Urinary bladder (tissue), 3 donors: ENCODE measurements at regions not wholly inside any gene's neighbourhood (a gene's known extent, or its start where the extent isn't known, plus 50 kb on each side); places are given as distances from the start of the nearest gene placed in this dataset.

Experiments
- DNase-seq: peaks from one replicate; pipeline ENCODE4 v3.0.0-alpha.2; 2015; ENCODE audit errors: extremely low spot score
- H3K27ac ChIP-seq: one replicate; pipeline ENCODE4 v1.5.1; 2013; ENCODE audit warnings: low read depth, mild to moderate bottlenecking, moderate library complexity
- H3K36me3 ChIP-seq: one replicate; pipeline ENCODE4 v1.6.1; 2013; ENCODE audit warnings: mild to moderate bottlenecking, moderate library complexity; ENCODE audit not compliant: insufficient read depth
- H3K4me1 ChIP-seq: one replicate; pipeline ENCODE4 v1.6.1; 2013; ENCODE audit warnings: mild to moderate bottlenecking, moderate library complexity; ENCODE audit not compliant: insufficient read depth
- H3K4me3 ChIP-seq: one replicate; pipeline ENCODE4 v1.5.1; 2013; ENCODE audit warnings: low read depth, low read length
- WGBS: extraction: QIAGEN DNeasy Blood & Tissue Kit; methylation state at CpG from one replicate; pipeline ENCODE4 v1.1.7; 2013; 5-methylcytosine and 5-hydroxymethylcytosine counted together
- donor health status: healthy with polysubstance abuse.
- donor health status: healthy.

GRCh38 chr5:117955831-117956230 lies 1032.5 kb downstream of the DTWD2 start:
- DNase-seq: no peak
- Histone ChIP-seq H3K4me1 (no peaks in the 10 kb centered on the region), H3K27ac (no peak overlapping the region), H3K4me3 (no peak overlapping the region), H3K36me3 (no peaks in the 10 kb centered on the region)
- WGBS: 91% methylated on average over 3 of the region's 3 CpGs

- DNase-seq: no peak
- H3K27ac ChIP-seq: no peak overlapping the region
- H3K4me3 ChIP-seq: no peak overlapping the region
- no peaks in the 10 kb centered on the region for H3K4me1 ChIP-seq
- 84% methylated on average over 1 of the region's 1 CpG for WGBS
- H3K36me3 ChIP-seq: no peaks in the 10 kb centered on the region
Observed at GRCh38 chr5:117954331-117954730, 1034.0 kb downstream of the DTWD2 start.

- 98% methylated on average over 13 of the region's 13 CpGs for WGBS
- DNase-seq: no peak
- Histone ChIP-seq H3K36me3 (no peaks in the 10 kb centered on the region), H3K4me3 (no peak overlapping the region), H3K4me1 (no peaks in the 10 kb centered on the region), H3K27ac (no peak overlapping the region)
Observed at GRCh38 chr5:117953272-117953671, 1035.1 kb downstream of the DTWD2 start.

- Histone ChIP-seq H3K4me3 (no peak overlapping the region), H3K27ac (no peak overlapping the region), H3K4me1 (no peaks in the 10 kb centered on the region), H3K36me3 (no peaks in the 10 kb centered on the region)
- DNase-seq: no peak
- 94% methylated on average over 2 of the region's 2 CpGs for WGBS
Observed at GRCh38 chr5:117947836-117948235, 1040.5 kb downstream of the DTWD2 start.

- H3K4me3 ChIP-seq: no peak overlapping the region
- DNase-seq: no peak
- WGBS: 90% methylated on average over 2 of the region's 2 CpGs
- no peaks in the 10 kb centered on the region for H3K4me1 ChIP-seq
- H3K27ac ChIP-seq: no peak overlapping the region
- no peaks in the 10 kb centered on the region for H3K36me3 ChIP-seq
Observed at GRCh38 chr5:117947121-117947520, 1041.2 kb downstream of the DTWD2 start.

- no peak overlapping the region for H3K4me3 ChIP-seq
- H3K27ac ChIP-seq: no peak overlapping the region
- no peaks in the 10 kb centered on the region for H3K36me3 ChIP-seq
- DNase-seq: no peak
- WGBS: 87% methylated on average over 2 of the region's 2 CpGs
- H3K4me1 ChIP-seq: no peaks in the 10 kb centered on the region
Observed at GRCh38 chr5:117945258-117945657, 1043.1 kb downstream of the DTWD2 start.

GRCh38 chr5:117943541-117943940 lies 1044.8 kb downstream of the DTWD2 start:
- H3K4me3 ChIP-seq: no peak overlapping the region
- no peaks in the 10 kb centered on the region for H3K36me3 ChIP-seq
- no peak for DNase-seq
- 57% methylated on average over 3 of the region's 3 CpGs for WGBS
- no peak overlapping the region for H3K27ac ChIP-seq
- no peaks in the 10 kb centered on the region for H3K4me1 ChIP-seq

- Histone ChIP-seq H3K4me1 (no peaks in the 10 kb centered on the region), H3K36me3 (no peaks in the 10 kb centered on the region), H3K27ac (no peak overlapping the region), H3K4me3 (no peak overlapping the region)
- 86% methylated on average over 6 of the region's 6 CpGs for WGBS
- no peak for DNase-seq
Observed at GRCh38 chr5:117942861-117943519, 1045.4 kb downstream of the DTWD2 start.

GRCh38 chr5:117893211-117893610 lies 1095.1 kb downstream of the DTWD2 start:
- Histone ChIP-seq H3K4me1 (no peaks in the 10 kb centered on the region), H3K4me3 (no peak overlapping the region), H3K27ac (no peak overlapping the region), H3K36me3 (no peaks in the 10 kb centered on the region)
- WGBS: 89% methylated on average over 5 of the region's 5 CpGs
- no peak for DNase-seq

GRCh38 chr5:117892360-117892759 lies 1096.0 kb downstream of the DTWD2 start:
- H3K27ac ChIP-seq: no peak overlapping the region
- no peaks in the 10 kb centered on the region for H3K4me1 ChIP-seq
- no peaks in the 10 kb centered on the region for H3K36me3 ChIP-seq
- DNase-seq: no peak
- no peak overlapping the region for H3K4me3 ChIP-seq
- 92% methylated on average over 4 of the region's 4 CpGs for WGBS

- DNase-seq: no peak
- no peaks in the 10 kb centered on the region for H3K36me3 ChIP-seq
- no peaks in the 10 kb centered on the region for H3K4me1 ChIP-seq
- H3K27ac ChIP-seq: no peak overlapping the region
- no peak overlapping the region for H3K4me3 ChIP-seq
Observed at GRCh38 chr5:117889596-117889995, 1098.8 kb downstream of the DTWD2 start.

GRCh38 chr5:117888688-117889087 lies 1099.7 kb downstream of the DTWD2 start:
- H3K4me1 ChIP-seq: no peaks in the 10 kb centered on the region
- DNase-seq: no peak
- 29% methylated on average over 2 of the region's 2 CpGs for WGBS
- H3K4me3 ChIP-seq: no peak overlapping the region
- no peaks in the 10 kb centered on the region for H3K36me3 ChIP-seq
- H3K27ac ChIP-seq: no peak overlapping the region

- WGBS: 87% methylated on average over 4 of the region's 4 CpGs
- no peaks in the 10 kb centered on the region for H3K4me1 ChIP-seq
- no peak for DNase-seq
Observed at GRCh38 chr5:117881426-117882230, 1106.7 kb downstream of the DTWD2 start.

GRCh38 chr5:117880932-117881331 lies 1107.4 kb downstream of the DTWD2 start:
- no peak for DNase-seq
- no peaks in the 10 kb centered on the region for H3K4me1 ChIP-seq
- no peak overlapping the region for H3K27ac ChIP-seq

More at GRCh38 chr5:117881426-117882230, 1106.7 kb downstream of the DTWD2 start:
- Histone ChIP-seq H3K36me3 (no peaks in the 10 kb centered on the region), H3K4me3 (no peak overlapping the region), H3K27ac (no peak overlapping the region)

More at GRCh38 chr5:117880932-117881331, 1107.4 kb downstream of the DTWD2 start:
- no peak overlapping the region for H3K4me3 ChIP-seq
- no peaks in the 10 kb centered on the region for H3K36me3 ChIP-seq
